H9 (cell line): ENCODE measurements at regions not wholly inside any gene's neighbourhood (a gene's known extent, or its start where the extent isn't known, plus 50 kb on each side); places are given as distances from the start of the nearest gene placed in this dataset.

Source experiments
- DNase-seq: peaks from one replicate; pipeline ENCODE4 v3.0.0-alpha.2; 2017
- H2AFZ ChIP-seq: one replicate; pipeline ENCODE4 v1.6.1; 2013; ENCODE audit warnings: mild to moderate bottlenecking, low read length, control low read depth, moderate library complexity
- H2AK5ac ChIP-seq: 2 replicates; pipeline ENCODE4 v1.6.1; 2013; ENCODE audit warnings: low read length, control low read depth, mixed read lengths; ENCODE audit not compliant: insufficient read length
- H2BK120ac ChIP-seq: one replicate; pipeline ENCODE4 v1.6.1; 2013; ENCODE audit warnings: low read depth, mild to moderate bottlenecking, low read length, control low read depth, inconsistent platforms; ENCODE audit not compliant: poor library complexity, severe bottlenecking
- H2BK12ac ChIP-seq: 2 replicates; pipeline ENCODE4 v1.6.1; 2013; ENCODE audit warnings: low read length, control low read depth, mixed read lengths, low read depth; ENCODE audit not compliant: insufficient read length
- H2BK15ac ChIP-seq: 2 replicates; pipeline ENCODE4 v1.6.1; 2013; ENCODE audit warnings: low read depth, low read length, control low read depth
- H2BK20ac ChIP-seq: one replicate; pipeline ENCODE4 v1.6.1; 2013; ENCODE audit warnings: low read depth, mild to moderate bottlenecking, low read length, control low read depth, inconsistent platforms; ENCODE audit not compliant: poor library complexity, severe bottlenecking
- H2BK5ac ChIP-seq: 2 replicates; pipeline ENCODE4 v1.6.1; 2013; ENCODE audit warnings: low read length, control low read depth, mixed read lengths; ENCODE audit not compliant: insufficient read length
- H3K14ac ChIP-seq: 2 replicates; pipeline ENCODE4 v1.6.1; 2013; ENCODE audit warnings: low read length, control low read depth; ENCODE audit not compliant: insufficient read depth
- H3K18ac ChIP-seq: 2 replicates; pipeline ENCODE4 v1.6.1; 2013; ENCODE audit warnings: low read depth, mild to moderate bottlenecking, mixed read lengths, low read length, control low read depth; ENCODE audit not compliant: insufficient read length
- H3K23ac ChIP-seq: 2 replicates; pipeline ENCODE4 v1.6.1; 2013; ENCODE audit warnings: low read length, control low read depth, mixed read lengths, low read depth; ENCODE audit not compliant: insufficient read length
- H3K23me2 ChIP-seq: 2 replicates; pipeline ENCODE4 v1.6.1; 2013; ENCODE audit warnings: low read depth, mild to moderate bottlenecking, mixed read lengths, low read length, control low read depth; ENCODE audit not compliant: insufficient read length, poor library complexity, severe bottlenecking
- H3K27ac ChIP-seq: 2 replicates; pipeline ENCODE4 v1.5.1; 2013; ENCODE audit warnings: low read length, control low read depth, mixed read lengths, low read depth; ENCODE audit not compliant: insufficient read length
- H3K27me3 ChIP-seq: 2 replicates; pipeline ENCODE4 v1.6.1; 2013; ENCODE audit warnings: low read length, control low read depth, inconsistent platforms; ENCODE audit not compliant: insufficient read depth
- H3K4ac ChIP-seq: 2 replicates; pipeline ENCODE4 v1.6.1; 2013; ENCODE audit warnings: low read depth, mild to moderate bottlenecking, control low read depth, inconsistent platforms, low read length, moderate library complexity
- H3K4me1 ChIP-seq: 2 replicates; pipeline ENCODE4 v1.6.1; 2013; ENCODE audit warnings: low read length, control low read depth, inconsistent platforms; ENCODE audit not compliant: insufficient read depth
- H3K4me2 ChIP-seq: 2 replicates; pipeline ENCODE4 v1.6.1; 2013; ENCODE audit warnings: low read length, control low read depth, mixed read lengths; ENCODE audit not compliant: insufficient read length, insufficient read depth
- H3K56ac ChIP-seq: 2 replicates; pipeline ENCODE4 v1.6.1; 2013; ENCODE audit warnings: low read depth, mild to moderate bottlenecking, mixed read lengths, low read length, control low read depth; ENCODE audit not compliant: insufficient read length
- H3K79me1 ChIP-seq: 2 replicates; pipeline ENCODE4 v1.6.1; 2013; ENCODE audit warnings: low read depth, mild to moderate bottlenecking, moderate library complexity, low read length, control low read depth, inconsistent platforms; ENCODE audit not compliant: insufficient read depth, poor library complexity, severe bottlenecking
- H3K79me2 ChIP-seq: 2 replicates; pipeline ENCODE4 v1.6.1; 2013; ENCODE audit warnings: low read length, control low read depth, inconsistent platforms; ENCODE audit not compliant: insufficient read depth
- H3K9ac ChIP-seq: 2 replicates; pipeline ENCODE4 v1.6.1; 2013; ENCODE audit warnings: low read length, control low read depth, mixed read lengths; ENCODE audit not compliant: insufficient read length; ENCODE audit errors: extremely low read depth
- H3K9me3 ChIP-seq: one replicate; pipeline ENCODE4 v1.6.1; 2013; ENCODE audit warnings: low read depth, low read length, inconsistent platforms; ENCODE audit not compliant: control insufficient read depth
- H3T11ph ChIP-seq: one replicate; pipeline ENCODE4 v1.6.1; 2013; ENCODE audit warnings: mild to moderate bottlenecking, low read length, control low read depth, inconsistent platforms
- H4K20me1 ChIP-seq: one replicate; pipeline ENCODE4 v1.6.1; 2013; ENCODE audit not compliant: control insufficient read depth, insufficient read length, insufficient read depth
- H4K5ac ChIP-seq: 2 replicates; pipeline ENCODE4 v1.6.1; 2013; ENCODE audit warnings: low read depth, mild to moderate bottlenecking, mixed read lengths, low read length, control low read depth; ENCODE audit not compliant: insufficient read length
- H4K8ac ChIP-seq: replicated peaks from 2 replicates; pipeline ENCODE4 v1.6.1; 2013; ENCODE audit warnings: low read length, control low read depth, mixed read lengths, low read depth; ENCODE audit not compliant: insufficient read length
- H4K91ac ChIP-seq: 2 replicates; pipeline ENCODE4 v1.6.1; 2013; ENCODE audit warnings: low read depth, mild to moderate bottlenecking, moderate library complexity, mixed read lengths, low read length, control low read depth; ENCODE audit not compliant: insufficient read length
- H3K27ac Mint-ChIP-seq, 3 experiments: 2 replicates in 2 of 3; 3 replicates in 1 of 3; pipeline ENCODE4 v1.8.0; 2020 to 2021; ENCODE audit warnings: mixed read lengths in 3 of 3, mild to moderate bottlenecking in 1 of 3, moderate library complexity in 1 of 3
- H3K27me3 Mint-ChIP-seq: 2 replicates; pipeline ENCODE4 v1.8.0; 2021; ENCODE audit warnings: low read depth, mild to moderate bottlenecking, moderate library complexity, mixed read lengths
- H3K36me3 Mint-ChIP-seq, 3 experiments: 2 replicates in 2 of 3; 3 replicates in 1 of 3; pipeline ENCODE4 v1.8.0; 2020 to 2021; ENCODE audit warnings: low read depth in 3 of 3, mixed read lengths in 3 of 3; ENCODE audit not compliant: insufficient read depth in 1 of 3
- H3K4me1 Mint-ChIP-seq, 2 experiments: 2 replicates each; pipeline ENCODE4 v1.8.0; 2020; ENCODE audit warnings: mixed read lengths in 2 of 2
- H3K4me3 Mint-ChIP-seq, 2 experiments: 2 replicates in 1 of 2; 3 replicates in 1 of 2; pipeline ENCODE4 v1.8.0; 2020 to 2021; ENCODE audit warnings: mild to moderate bottlenecking in 2 of 2, mixed read lengths in 2 of 2, moderate library complexity in 1 of 2
- H3K9me3 Mint-ChIP-seq, 2 experiments: 2 replicates in 1 of 2; 3 replicates in 1 of 2; pipeline ENCODE4 v1.8.0; 2020; ENCODE audit warnings: mild to moderate bottlenecking in 2 of 2, mixed read lengths in 2 of 2, moderate library complexity in 1 of 2
- CTCF ChIP-seq: fragments of 200-600 bp; sonication (generic); conservative IDR thresholded peaks from 3 replicates; pipeline ENCODE4 v1.8.0; 2021; ENCODE audit warnings: antibody characterized with exemption, mild to moderate bottlenecking
- WGBS: extraction: QIAGEN DNeasy Blood & Tissue Kit; methylation state at CpG from one replicate; pipeline ENCODE4 v1.1.7; 2013; ENCODE audit warnings: missing lambda C conversion rate, low lambda C conversion rate, mixed read lengths; ENCODE audit not compliant: insufficient read length; ENCODE audit errors: extremely low coverage; 5-methylcytosine and 5-hydroxymethylcytosine counted together

GRCh38 chr5:109484597-109484996 is 74.8 kb upstream of the PJA2 start:
- Mint-ChIP-seq H3K9me3 (peaks cover 4 to 7% of the 10 kb centered on the region in 2 experiments; a peak in 3 of 5 replicates), H3K27ac (no peak overlapping the region), H3K4me3 (no peak overlapping the region), H3K36me3 (peaks cover 0 to 3% (median 0%) of the 10 kb centered on the region in 3 experiments; a peak in 1 of 7 replicates), H3K27me3 (no peaks in the 10 kb centered on the region), H3K4me1 (peaks cover 5 to 12% of the 10 kb centered on the region in 2 experiments; a peak in 2 of 4 replicates)
- Histone ChIP-seq H3K79me1 (no peaks in the 10 kb centered on the region), H4K91ac (no peak overlapping the region), H3K23ac (no peak overlapping the region), H2BK5ac (no peak overlapping the region), H4K20me1 (no peaks in the 10 kb centered on the region), H2BK12ac (no peak overlapping the region), H4K5ac (no peak overlapping the region), H4K8ac (no peak overlapping the region), H3K23me2 (no peaks in the 10 kb centered on the region), H3K14ac (no peak overlapping the region), H3K27me3 (no peaks in the 10 kb centered on the region), H2BK20ac (no peak overlapping the region), H3K79me2 (no peaks in the 10 kb centered on the region), H3T11ph (no peak overlapping the region), H3K9me3 (no peaks in the 10 kb centered on the region), H2BK120ac (no peak overlapping the region), H3K4me2 (no peak overlapping the region), H3K56ac (no peak overlapping the region), H3K18ac (no peak overlapping the region), H3K4me1 (no peaks in the 10 kb centered on the region), H2BK15ac (no peak overlapping the region), H2AK5ac (no peak overlapping the region), H3K27ac (no peak overlapping the region), H3K4ac (no peak overlapping the region), H3K9ac (no peak overlapping the region), H2AFZ (no peak overlapping the region)
- TF ChIP-seq CTCF = no peak
- no peak for DNase-seq
- WGBS = no CpG with 5 or more reads among the region's 3 CpGs
